ENCODE measurements at regions not wholly inside any gene's neighbourhood (a gene's known extent, or its start where the extent isn't known, plus 50 kb on each side); places are given as distances from the start of the nearest gene placed in this dataset.
A peak's percentile ranks its signal among the peaks of the same experiment; 100 is the strongest.

GRCh38 chr17:72219824-72220493 is 99.1 kb downstream of the SOX9 start:
- Histone ChIP-seq H3K9me3 (replicated peaks in 1 of 2; ENCODE audit: control insufficient read depth in 1 of 2, insufficient read depth in 1 of 2, low read length in 2 of 2) (peaks cover 10 to 27% of the 10 kb centered on the region in 2 donors), H2AFZ (ENCODE audit: insufficient read depth, low read depth, low read length, poor library complexity, severe bottlenecking) (no peak overlapping the region), H3K4me3 (replicated peaks in 1 of 3; ENCODE audit: low read depth in 2 of 3, low read length in 3 of 3) (no peak overlapping the region), H3K27ac (ENCODE audit: low read depth in 1 of 2, low read length in 2 of 2) (no peak overlapping the region), H3K79me2 (ENCODE audit: insufficient read depth, low read length) (no peaks in the 10 kb centered on the region), H3K36me3 (replicated peaks in 1 of 2; ENCODE audit: control insufficient read depth in 1 of 2, insufficient read depth in 2 of 2, low read length in 2 of 2) (no peaks in the 10 kb centered on the region), H3K4me1 (ENCODE audit: control insufficient read depth in 1 of 2, insufficient read depth in 2 of 2, low read length in 2 of 2) (no peaks in the 10 kb centered on the region), H3K4me2 (replicated peaks; ENCODE audit: extremely low read depth, low read length, poor library complexity, severe bottlenecking) (no peak overlapping the region), H3K9ac (ENCODE audit: insufficient read depth, low read length, poor library complexity, severe bottlenecking) (no peak overlapping the region), H3K27me3 (ENCODE audit: control insufficient read depth in 2 of 2, insufficient read depth in 2 of 2, low read length in 2 of 2) (peaks cover 4 to 29% of the 10 kb centered on the region in 2 donors), H4K20me1 (ENCODE audit: insufficient read depth, low read length) (no peaks in the 10 kb centered on the region)
- no peak for TF ChIP-seq CTCF (IDR thresholded peaks at IDR 0.05)
- intact Hi-C loops (cut with micrococcal nuclease): no loop called here
- H3K4me3 Mint-ChIP-seq: peak overlapping the region in 1 of 2 donors; percentile 46
- peaks cover 0 to 1% of the 10 kb centered on the region in 2 donors for H3K36me3 Mint-ChIP-seq
- 3% methylated on average over 15 of the region's 22 CpGs for WGBS (ENCODE audit: insufficient coverage)
- no peaks in the 10 kb centered on the region for H3K4me1 Mint-ChIP-seq
- no peak overlapping the region for H3K27ac Mint-ChIP-seq
- peaks cover 26 to 48% (median 40%) of the 10 kb centered on the region in 3 donors for H3K27me3 Mint-ChIP-seq (ENCODE audit: low read depth in 3 of 3)
- peaks cover 5 to 31% (median 18%) of the 10 kb centered on the region in 7 donors for H3K9me3 Mint-ChIP-seq
- no peak for DNase-seq

- Histone ChIP-seq H3K9me3 (replicated peaks in 1 of 2; ENCODE audit: control insufficient read depth in 1 of 2, insufficient read depth in 1 of 2, low read length in 2 of 2) (peaks cover 10 to 27% of the 10 kb centered on the region in 2 donors), H3K4me1 (ENCODE audit: control insufficient read depth in 1 of 2, insufficient read depth in 2 of 2, low read length in 2 of 2) (no peaks in the 10 kb centered on the region), H3K36me3 (replicated peaks in 1 of 2; ENCODE audit: control insufficient read depth in 1 of 2, insufficient read depth in 2 of 2, low read length in 2 of 2) (no peaks in the 10 kb centered on the region), H3K27me3 (ENCODE audit: control insufficient read depth in 2 of 2, insufficient read depth in 2 of 2, low read length in 2 of 2) (peaks cover 4 to 29% of the 10 kb centered on the region in 2 donors), H2AFZ (ENCODE audit: insufficient read depth, low read depth, low read length, poor library complexity, severe bottlenecking) (no peak overlapping the region), H3K79me2 (ENCODE audit: insufficient read depth, low read length) (no peaks in the 10 kb centered on the region), H3K9ac (ENCODE audit: insufficient read depth, low read length, poor library complexity, severe bottlenecking) (no peak overlapping the region), H3K4me2 (replicated peaks; ENCODE audit: extremely low read depth, low read length, poor library complexity, severe bottlenecking) (no peak overlapping the region), H3K4me3 (replicated peaks in 1 of 3; ENCODE audit: low read depth in 2 of 3, low read length in 3 of 3) (no peak overlapping the region), H4K20me1 (ENCODE audit: insufficient read depth, low read length) (no peaks in the 10 kb centered on the region), H3K27ac (ENCODE audit: low read depth in 1 of 2, low read length in 2 of 2) (no peak overlapping the region)
- intact Hi-C loops (cut with micrococcal nuclease): no loop called here
- no peak for DNase-seq
- Mint-ChIP-seq H3K27me3 (ENCODE audit: low read depth in 3 of 3) (peaks cover 21 to 40% (median 40%) of the 10 kb centered on the region in 3 donors), H3K27ac (no peak overlapping the region), H3K4me3 (no peak overlapping the region), H3K36me3 (peaks cover 0 to 1% of the 10 kb centered on the region in 2 donors), H3K4me1 (no peaks in the 10 kb centered on the region), H3K9me3 (peaks cover 5 to 35% (median 21%) of the 10 kb centered on the region in 7 donors)
- TF ChIP-seq CTCF (IDR thresholded peaks at IDR 0.05): no peak
- 40% methylated on average over 1 of the region's 2 CpGs for WGBS (ENCODE audit: insufficient coverage)
Observed at GRCh38 chr17:72222661-72223380, 102.0 kb downstream of the SOX9 start.
